GM23338 (cell line): ENCODE measurements at regions not wholly inside any gene's neighbourhood (a gene's known extent, or its start where the extent isn't known, plus 50 kb on each side); places are given as distances from the start of the nearest gene placed in this dataset.

ENCODE experiments used
- ATAC-seq: fragments of 200-7000 bp; cut with Tn5 transposase; 3 replicates; pipeline ENCODE4 v1.9.1; 2020
- DNase-seq: peaks from one replicate; pipeline ENCODE4 v3.0.0-alpha.2; 2015; ENCODE audit warnings: low spot score
- H2AFZ ChIP-seq: fragments of 200-600 bp; sonication (generic); 2 replicates; pipeline ENCODE4 v1.8.0; 2016; ENCODE audit warnings: antibody characterized with exemption, mild to moderate bottlenecking, moderate library complexity
- H3F3A ChIP-seq: fragments of 200-600 bp; sonication (generic); replicated peaks from 2 replicates; pipeline ENCODE4 v1.8.0; 2017; ENCODE audit warnings: antibody characterized with exemption, mixed run types, low read depth
- H3K27ac ChIP-seq: fragments of 200-600 bp; sonication (generic); 2 replicates; pipeline ENCODE4 v1.6.1; 2016; ENCODE audit warnings: low read depth
- H3K27me3 ChIP-seq: fragments of 200-600 bp; sonication (generic); 2 replicates; pipeline ENCODE4 v1.8.0; 2016; ENCODE audit warnings: mild to moderate bottlenecking, mixed run types, moderate library complexity; ENCODE audit not compliant: insufficient read depth
- H3K36me3 ChIP-seq: fragments of 200-600 bp; sonication (generic); 2 replicates; pipeline ENCODE4 v1.8.0; 2016; ENCODE audit warnings: mild to moderate bottlenecking; ENCODE audit not compliant: insufficient read depth
- H3K4me1 ChIP-seq: fragments of 200-600 bp; sonication (generic); 2 replicates; pipeline ENCODE4 v1.8.0; 2016; ENCODE audit warnings: mild to moderate bottlenecking, moderate library complexity; ENCODE audit not compliant: insufficient read depth
- H3K4me2 ChIP-seq: fragments of 200-600 bp; sonication (generic); 2 replicates; pipeline ENCODE4 v1.7.1; 2017; ENCODE audit warnings: mixed run types
- H3K4me3 ChIP-seq: fragments of 200-600 bp; sonication (generic); 2 replicates; pipeline ENCODE4 v1.6.1; 2016; ENCODE audit warnings: mixed run types
- H3K79me2 ChIP-seq: fragments of 200-600 bp; sonication (generic); replicated peaks from 2 replicates; pipeline ENCODE4 v1.8.0; 2017; ENCODE audit warnings: mild to moderate bottlenecking; ENCODE audit not compliant: insufficient read depth
- H3K9me2 ChIP-seq: fragments of 200-600 bp; sonication (generic); 2 replicates; pipeline ENCODE4 v1.8.0; 2017; ENCODE audit not compliant: insufficient read depth
- H4K20me1 ChIP-seq: fragments of 200-600 bp; sonication (generic); replicated peaks from 2 replicates; pipeline ENCODE4 v1.8.0; 2017; ENCODE audit warnings: mild to moderate bottlenecking; ENCODE audit not compliant: insufficient read depth
- H3K27ac Mint-ChIP-seq: 2 replicates; pipeline ENCODE4 v1.8.0; 2020; ENCODE audit warnings: inconsistent platforms, mild to moderate bottlenecking, moderate library complexity, mixed read lengths
- H3K27me3 Mint-ChIP-seq: 3 replicates; pipeline ENCODE4 v1.8.0; 2022; ENCODE audit warnings: low read depth, mild to moderate bottlenecking, moderate library complexity, mixed read lengths, inconsistent platforms; ENCODE audit not compliant: insufficient read depth, poor library complexity
- H3K36me3 Mint-ChIP-seq: 3 replicates; pipeline ENCODE4 v1.8.0; 2021; ENCODE audit warnings: low read depth, mild to moderate bottlenecking, inconsistent platforms, moderate library complexity, mixed read lengths
- H3K4me1 Mint-ChIP-seq: 3 replicates; pipeline ENCODE4 v1.8.0; 2020; ENCODE audit warnings: mild to moderate bottlenecking, inconsistent platforms, mixed read lengths
- H3K4me3 Mint-ChIP-seq: 3 replicates; pipeline ENCODE4 v1.8.0; 2021; ENCODE audit warnings: moderate library complexity, mild to moderate bottlenecking, inconsistent platforms, mixed read lengths
- H3K9me3 Mint-ChIP-seq: 3 replicates; pipeline ENCODE4 v1.8.0; 2020; ENCODE audit warnings: moderate library complexity, mild to moderate bottlenecking, inconsistent platforms, mixed read lengths
- EZH2 ChIP-seq: fragments of 200-600 bp; sonication (generic); IDR thresholded peaks from one replicate; pipeline ENCODE4 v1.8.0; 2017; ENCODE audit warnings: antibody characterized with exemption, mild to moderate bottlenecking, low read depth; ENCODE audit not compliant: unreplicated experiment
- NANOG ChIP-seq: IDR thresholded peaks from 2 replicates; pipeline ENCODE4 v1.6.1; 2016; ENCODE audit warnings: antibody characterized with exemption, borderline replicate concordance
- ZNF114 ChIP-seq: fragments of 250-450 bp; sonication (Bioruptor Pico); IDR thresholded peaks from 2 replicates; pipeline ENCODE4 v1.5.0; 2020; ENCODE audit warnings: mild to moderate bottlenecking, moderate library complexity
- TF ChIP-seq, protein P1 (sequence below): IDR thresholded peaks from one replicate; pipeline ENCODE4 v1.6.1; 2018; ENCODE audit warnings: antibody characterized with exemption; ENCODE audit not compliant: unreplicated experiment
- TF ChIP-seq, protein P2 (sequence below): IDR thresholded peaks from 2 replicates; pipeline ENCODE4 v1.6.1; 2016; ENCODE audit warnings: antibody characterized with exemption
- TF ChIP-seq, protein P3 (sequence below), 2 experiments: fragments of 200-600 bp in 1 of 2; sonication (generic) in 1 of 2; conservative IDR thresholded peaks; 2 replicates each; pipeline versions ENCODE4 v1.5.1 to v1.6.1; 2016 to 2017; ENCODE audit warnings: antibody characterized with exemption in 2 of 2, low read depth in 2 of 2, mild to moderate bottlenecking in 2 of 2, moderate library complexity in 1 of 2

DNA sequence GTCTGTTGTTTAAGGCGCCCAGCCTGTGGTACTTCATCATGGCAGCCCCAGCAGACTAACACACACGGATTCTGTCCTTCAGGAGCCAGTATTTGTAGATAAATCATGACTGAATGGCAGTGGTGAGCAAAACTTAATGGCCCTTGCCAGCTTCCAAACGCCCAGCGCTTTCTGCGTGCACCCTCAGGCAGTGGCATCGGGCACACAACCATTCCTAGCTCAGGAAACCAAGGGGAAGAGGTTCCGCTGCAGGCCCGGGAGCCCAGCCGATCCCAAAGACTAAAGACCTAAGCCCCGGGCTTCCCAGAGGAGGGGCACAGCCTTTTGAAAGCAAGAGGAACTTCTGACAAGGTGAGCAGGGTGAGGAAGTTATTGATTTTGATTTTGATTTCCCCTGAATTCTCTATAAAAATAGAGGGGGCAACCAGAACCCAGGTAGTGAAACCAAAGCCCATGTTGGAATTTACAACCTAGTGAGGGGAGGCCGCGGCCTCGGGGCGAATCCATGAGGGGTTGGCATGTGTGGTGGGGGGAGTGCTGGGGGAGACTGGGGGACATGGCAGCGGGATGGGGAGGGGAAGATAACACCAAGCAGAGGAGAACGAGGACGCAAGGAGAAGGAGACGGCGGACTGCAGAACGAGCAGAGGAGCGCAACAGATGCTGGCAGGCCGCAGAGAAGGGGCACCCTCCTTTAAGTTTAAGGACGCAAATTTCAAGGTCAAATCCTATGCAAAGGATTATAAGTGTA, 79.9 kb upstream of the SEPTIN5 start (continued):
- TF ChIP-seq, protein P1, sequence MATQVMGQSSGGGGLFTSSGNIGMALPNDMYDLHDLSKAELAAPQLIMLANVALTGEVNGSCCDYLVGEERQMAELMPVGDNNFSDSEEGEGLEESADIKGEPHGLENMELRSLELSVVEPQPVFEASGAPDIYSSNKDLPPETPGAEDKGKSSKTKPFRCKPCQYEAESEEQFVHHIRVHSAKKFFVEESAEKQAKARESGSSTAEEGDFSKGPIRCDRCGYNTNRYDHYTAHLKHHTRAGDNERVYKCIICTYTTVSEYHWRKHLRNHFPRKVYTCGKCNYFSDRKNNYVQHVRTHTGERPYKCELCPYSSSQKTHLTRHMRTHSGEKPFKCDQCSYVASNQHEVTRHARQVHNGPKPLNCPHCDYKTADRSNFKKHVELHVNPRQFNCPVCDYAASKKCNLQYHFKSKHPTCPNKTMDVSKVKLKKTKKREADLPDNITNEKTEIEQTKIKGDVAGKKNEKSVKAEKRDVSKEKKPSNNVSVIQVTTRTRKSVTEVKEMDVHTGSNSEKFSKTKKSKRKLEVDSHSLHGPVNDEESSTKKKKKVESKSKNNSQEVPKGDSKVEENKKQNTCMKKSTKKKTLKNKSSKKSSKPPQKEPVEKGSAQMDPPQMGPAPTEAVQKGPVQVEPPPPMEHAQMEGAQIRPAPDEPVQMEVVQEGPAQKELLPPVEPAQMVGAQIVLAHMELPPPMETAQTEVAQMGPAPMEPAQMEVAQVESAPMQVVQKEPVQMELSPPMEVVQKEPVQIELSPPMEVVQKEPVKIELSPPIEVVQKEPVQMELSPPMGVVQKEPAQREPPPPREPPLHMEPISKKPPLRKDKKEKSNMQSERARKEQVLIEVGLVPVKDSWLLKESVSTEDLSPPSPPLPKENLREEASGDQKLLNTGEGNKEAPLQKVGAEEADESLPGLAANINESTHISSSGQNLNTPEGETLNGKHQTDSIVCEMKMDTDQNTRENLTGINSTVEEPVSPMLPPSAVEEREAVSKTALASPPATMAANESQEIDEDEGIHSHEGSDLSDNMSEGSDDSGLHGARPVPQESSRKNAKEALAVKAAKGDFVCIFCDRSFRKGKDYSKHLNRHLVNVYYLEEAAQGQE = no peak
- TF ChIP-seq ZNF114 (CRISPR knock-in tag) (no peak), EZH2 (no peak), NANOG (no peak)
- TF ChIP-seq, protein P2, sequence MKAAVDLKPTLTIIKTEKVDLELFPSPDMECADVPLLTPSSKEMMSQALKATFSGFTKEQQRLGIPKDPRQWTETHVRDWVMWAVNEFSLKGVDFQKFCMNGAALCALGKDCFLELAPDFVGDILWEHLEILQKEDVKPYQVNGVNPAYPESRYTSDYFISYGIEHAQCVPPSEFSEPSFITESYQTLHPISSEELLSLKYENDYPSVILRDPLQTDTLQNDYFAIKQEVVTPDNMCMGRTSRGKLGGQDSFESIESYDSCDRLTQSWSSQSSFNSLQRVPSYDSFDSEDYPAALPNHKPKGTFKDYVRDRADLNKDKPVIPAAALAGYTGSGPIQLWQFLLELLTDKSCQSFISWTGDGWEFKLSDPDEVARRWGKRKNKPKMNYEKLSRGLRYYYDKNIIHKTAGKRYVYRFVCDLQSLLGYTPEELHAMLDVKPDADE = no peak
- TF ChIP-seq, protein P3, sequence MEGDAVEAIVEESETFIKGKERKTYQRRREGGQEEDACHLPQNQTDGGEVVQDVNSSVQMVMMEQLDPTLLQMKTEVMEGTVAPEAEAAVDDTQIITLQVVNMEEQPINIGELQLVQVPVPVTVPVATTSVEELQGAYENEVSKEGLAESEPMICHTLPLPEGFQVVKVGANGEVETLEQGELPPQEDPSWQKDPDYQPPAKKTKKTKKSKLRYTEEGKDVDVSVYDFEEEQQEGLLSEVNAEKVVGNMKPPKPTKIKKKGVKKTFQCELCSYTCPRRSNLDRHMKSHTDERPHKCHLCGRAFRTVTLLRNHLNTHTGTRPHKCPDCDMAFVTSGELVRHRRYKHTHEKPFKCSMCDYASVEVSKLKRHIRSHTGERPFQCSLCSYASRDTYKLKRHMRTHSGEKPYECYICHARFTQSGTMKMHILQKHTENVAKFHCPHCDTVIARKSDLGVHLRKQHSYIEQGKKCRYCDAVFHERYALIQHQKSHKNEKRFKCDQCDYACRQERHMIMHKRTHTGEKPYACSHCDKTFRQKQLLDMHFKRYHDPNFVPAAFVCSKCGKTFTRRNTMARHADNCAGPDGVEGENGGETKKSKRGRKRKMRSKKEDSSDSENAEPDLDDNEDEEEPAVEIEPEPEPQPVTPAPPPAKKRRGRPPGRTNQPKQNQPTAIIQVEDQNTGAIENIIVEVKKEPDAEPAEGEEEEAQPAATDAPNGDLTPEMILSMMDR (conservative IDR thresholded peaks at IDR 0.05; ENCODE audit: low read depth in 2 of 2) = no peak

DNA sequence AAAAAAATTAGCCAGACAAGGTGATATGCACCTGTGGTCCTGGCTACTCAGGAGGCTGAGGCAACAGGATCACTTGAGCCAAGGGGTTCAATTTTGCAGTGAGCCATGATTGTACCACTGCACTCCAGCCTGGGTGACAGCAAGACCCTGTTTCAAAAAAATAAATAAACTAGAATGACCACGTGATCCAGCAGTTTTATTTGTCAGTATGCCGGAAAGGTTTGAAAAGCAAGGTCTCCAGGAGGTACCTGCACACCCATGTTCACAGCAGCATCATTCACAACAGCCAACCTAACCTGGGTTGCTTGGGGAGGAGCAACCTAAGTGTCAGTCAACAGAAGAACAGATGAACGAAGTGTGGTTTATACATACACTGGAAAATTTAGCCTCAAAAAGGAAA, 78.7 kb upstream of the SEPTIN5 start:
- Histone ChIP-seq H3K4me1 (0 out of 2 replicates have a peak, but pooled peaks cover 4% of the 10 kb centered on the region), H3K4me3 (no peak overlapping the region), H3F3A (no peaks in the 10 kb centered on the region), H3K36me3 (no peaks in the 10 kb centered on the region), H4K20me1 (no peaks in the 10 kb centered on the region), H3K4me2 (no peak overlapping the region), H3K27ac (no peak overlapping the region), H2AFZ (no peak overlapping the region), H3K79me2 (no peaks in the 10 kb centered on the region), H3K27me3 (no peaks in the 10 kb centered on the region), H3K9me2 (no peaks in the 10 kb centered on the region)
- TF ChIP-seq, protein P3 (conservative IDR thresholded peaks at IDR 0.05; ENCODE audit: low read depth in 2 of 2) = no peak
- no peaks in the 10 kb centered on the region for H3K9me3 Mint-ChIP-seq
- H3K4me3 Mint-ChIP-seq = no peak overlapping the region
- H3K27ac Mint-ChIP-seq = no peak overlapping the region
- H3K36me3 Mint-ChIP-seq = no peaks in the 10 kb centered on the region
- DNase-seq (no peak), ATAC-seq (no peak)
- H3K27me3 Mint-ChIP-seq = peaks cover 6% of the 10 kb centered on the region
- peaks cover 10% of the 10 kb centered on the region for H3K4me1 Mint-ChIP-seq
